A673 (cell line): ENCODE measurements at regions not wholly inside any gene's neighbourhood (a gene's known extent, or its start where the extent isn't known, plus 50 kb on each side); places are given as distances from the start of the nearest gene placed in this dataset.

Source experiments
- BruUV-seq: library from RNA; stranded (reverse); fragments of 400-500 nt; replicated peaks from 2 replicates; lab custom pipeline; 2021; lab: Mats Ljungman, UMichigan
- CTCF ChIA-PET: fragments of 300-600 bp; sonication (Branson Sonifier 250); formaldehyde crosslinking; loops from one replicate; lab custom pipeline; 2022; ENCODE audit warnings: antibody characterized with exemption; lab: Charles Lee
- POLR2A ChIA-PET: fragments of 300-600 bp; sonication (Branson Sonifier 250); formaldehyde crosslinking; loops from one replicate; lab custom pipeline; 2022; ENCODE audit warnings: antibody characterized with exemption; ENCODE audit not compliant: low non-redundant PET; lab: Charles Lee
- DNase-seq: peaks from one replicate; pipeline ENCODE4 v3.0.0-alpha.2; 2015; ENCODE audit warnings: low spot score
- H3K27ac ChIP-seq: fragments of 200-600 bp; sonication (generic); 2 replicates; pipeline ENCODE4 v1.5.1; 2016; ENCODE audit warnings: mixed run types, low read depth, mild to moderate bottlenecking, mixed read lengths, antibody characterized with exemption, low read length; ENCODE audit not compliant: poor library complexity, severe bottlenecking
- H3K27me3 ChIP-seq: fragments of 200-600 bp; sonication (generic); replicated peaks from 2 replicates; pipeline ENCODE4 v1.6.1; 2017; ENCODE audit warnings: mixed run types, low read depth, mild to moderate bottlenecking, mixed read lengths, antibody characterized with exemption, low read length; ENCODE audit not compliant: insufficient read depth, poor library complexity
- H3K36me3 ChIP-seq: fragments of 200-600 bp; sonication (generic); 2 replicates; pipeline ENCODE4 v1.6.1; 2016; ENCODE audit warnings: mixed run types, mild to moderate bottlenecking, mixed read lengths, antibody characterized with exemption, low read length; ENCODE audit not compliant: insufficient read depth, poor library complexity, severe bottlenecking
- H3K4me1 ChIP-seq: fragments of 200-600 bp; sonication (generic); 2 replicates; pipeline ENCODE4 v1.6.1; 2017; ENCODE audit warnings: mixed run types, mild to moderate bottlenecking, mixed read lengths, antibody characterized with exemption, low read length; ENCODE audit not compliant: insufficient read depth, poor library complexity, severe bottlenecking
- H3K4me3 ChIP-seq: fragments of 200-600 bp; sonication (generic); 2 replicates; pipeline ENCODE4 v1.5.1; 2016; ENCODE audit warnings: low read depth, mixed run types, mild to moderate bottlenecking, mixed read lengths, low read length; ENCODE audit not compliant: poor library complexity, severe bottlenecking
- H3K9me3 ChIP-seq: fragments of 200-600 bp; sonication (generic); 2 replicates; pipeline ENCODE4 v1.6.1; 2016; ENCODE audit warnings: mixed run types, low read depth, mild to moderate bottlenecking, mixed read lengths, antibody characterized with exemption, low read length; ENCODE audit not compliant: poor library complexity, severe bottlenecking
- EZH2 ChIP-seq: fragments of 200-600 bp; sonication (generic); IDR thresholded peaks from 2 replicates; pipeline ENCODE4 v1.6.1; 2017; ENCODE audit warnings: borderline replicate concordance, low read depth, mild to moderate bottlenecking, mixed read lengths, antibody characterized with exemption, low read length; ENCODE audit not compliant: poor library complexity, severe bottlenecking
- intact Hi-C: fragments of 100-400 bp; cut with micrococcal nuclease; formaldehyde crosslinking; loops from one replicate; pipeline ENCODE4 v1.10.0; 2022; ENCODE audit not compliant: unreplicated experiment
- TF ChIP-seq, protein P1 (sequence below): fragments of 300-800, 200-600 bp; sonication (generic); conservative IDR thresholded peaks from 2 replicates; pipeline ENCODE4 v1.5.1; 2017; ENCODE audit warnings: low read depth, mild to moderate bottlenecking, antibody characterized with exemption, low read length, moderate library complexity, mixed read lengths

DNA sequence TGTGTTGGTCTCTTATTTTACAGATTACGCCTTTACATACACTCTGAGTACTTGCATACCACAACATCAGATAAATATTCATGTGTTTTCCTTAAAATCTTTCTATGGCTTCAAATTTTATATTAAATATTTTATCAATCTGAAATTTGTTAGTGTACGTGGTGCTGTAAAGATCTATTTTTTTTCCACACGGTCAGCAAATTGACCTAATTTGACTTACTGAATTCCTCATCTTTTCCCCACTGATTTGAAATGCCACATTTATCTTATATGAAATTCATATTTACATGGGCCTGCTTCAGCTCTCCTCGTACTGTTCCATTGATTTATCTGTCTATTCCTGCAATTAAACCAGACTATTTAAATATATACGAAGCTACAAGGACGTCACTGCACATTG lies 433.8 kb upstream of the ZNF507 start:
- intact Hi-C loops: no loop called here
- no peaks in the 10 kb centered on the region for H3K27me3 ChIP-seq
- H3K27ac ChIP-seq: no peak overlapping the region
- CTCF ChIA-PET: no interaction called here
- no TSS peak for BruUV-seq
- TF ChIP-seq EZH2: no peak
- TF ChIP-seq, protein P1, sequence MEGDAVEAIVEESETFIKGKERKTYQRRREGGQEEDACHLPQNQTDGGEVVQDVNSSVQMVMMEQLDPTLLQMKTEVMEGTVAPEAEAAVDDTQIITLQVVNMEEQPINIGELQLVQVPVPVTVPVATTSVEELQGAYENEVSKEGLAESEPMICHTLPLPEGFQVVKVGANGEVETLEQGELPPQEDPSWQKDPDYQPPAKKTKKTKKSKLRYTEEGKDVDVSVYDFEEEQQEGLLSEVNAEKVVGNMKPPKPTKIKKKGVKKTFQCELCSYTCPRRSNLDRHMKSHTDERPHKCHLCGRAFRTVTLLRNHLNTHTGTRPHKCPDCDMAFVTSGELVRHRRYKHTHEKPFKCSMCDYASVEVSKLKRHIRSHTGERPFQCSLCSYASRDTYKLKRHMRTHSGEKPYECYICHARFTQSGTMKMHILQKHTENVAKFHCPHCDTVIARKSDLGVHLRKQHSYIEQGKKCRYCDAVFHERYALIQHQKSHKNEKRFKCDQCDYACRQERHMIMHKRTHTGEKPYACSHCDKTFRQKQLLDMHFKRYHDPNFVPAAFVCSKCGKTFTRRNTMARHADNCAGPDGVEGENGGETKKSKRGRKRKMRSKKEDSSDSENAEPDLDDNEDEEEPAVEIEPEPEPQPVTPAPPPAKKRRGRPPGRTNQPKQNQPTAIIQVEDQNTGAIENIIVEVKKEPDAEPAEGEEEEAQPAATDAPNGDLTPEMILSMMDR: no peak
- POLR2A ChIA-PET: no interaction called here
- H3K9me3 ChIP-seq: no peaks in the 10 kb centered on the region
- no peaks in the 10 kb centered on the region for H3K36me3 ChIP-seq
- no peak overlapping the region for H3K4me3 ChIP-seq
- no peak for DNase-seq
- no peaks in the 10 kb centered on the region for H3K4me1 ChIP-seq

DNA sequence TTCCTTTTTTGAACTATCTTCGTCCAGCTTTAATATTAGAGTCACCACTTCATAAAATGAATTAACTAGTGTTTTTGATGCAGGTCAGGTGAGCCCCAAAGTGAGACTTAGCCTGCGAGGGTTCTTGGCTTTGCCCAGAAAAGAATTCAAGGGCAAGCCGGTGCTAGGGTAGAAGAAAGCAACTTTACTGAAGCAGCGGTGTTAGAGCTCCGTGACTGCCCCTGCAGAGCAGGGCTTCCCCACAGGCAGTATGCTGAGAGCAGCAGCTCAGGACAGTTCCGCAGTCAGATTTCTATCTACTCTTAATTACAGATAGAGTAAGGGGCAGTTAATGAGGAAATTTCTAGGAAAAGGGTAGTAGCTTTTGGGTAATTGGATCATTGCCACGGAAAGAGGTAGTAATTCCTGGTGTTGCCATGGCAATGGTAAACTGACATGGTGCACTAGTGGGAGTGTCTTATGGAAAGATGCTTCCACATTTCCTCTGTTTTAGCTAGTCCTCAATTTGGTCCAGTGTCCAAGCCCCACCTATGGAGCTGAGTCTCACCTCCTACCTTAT lies 432.2 kb upstream of the ZNF507 start:
- Histone ChIP-seq H3K36me3 (no peaks in the 10 kb centered on the region), H3K4me3 (no peak overlapping the region), H3K27ac (no peak overlapping the region), H3K9me3 (no peaks in the 10 kb centered on the region), H3K27me3 (no peaks in the 10 kb centered on the region), H3K4me1 (no peaks in the 10 kb centered on the region)
- BruUV-seq: no TSS peak
- intact Hi-C loops: no loop called here
- ChIA-PET POLR2A (no interaction called here), CTCF (no interaction called here)
- DNase-seq: no peak
- TF ChIP-seq, protein P1: no peak
- TF ChIP-seq EZH2: no peak

DNA sequence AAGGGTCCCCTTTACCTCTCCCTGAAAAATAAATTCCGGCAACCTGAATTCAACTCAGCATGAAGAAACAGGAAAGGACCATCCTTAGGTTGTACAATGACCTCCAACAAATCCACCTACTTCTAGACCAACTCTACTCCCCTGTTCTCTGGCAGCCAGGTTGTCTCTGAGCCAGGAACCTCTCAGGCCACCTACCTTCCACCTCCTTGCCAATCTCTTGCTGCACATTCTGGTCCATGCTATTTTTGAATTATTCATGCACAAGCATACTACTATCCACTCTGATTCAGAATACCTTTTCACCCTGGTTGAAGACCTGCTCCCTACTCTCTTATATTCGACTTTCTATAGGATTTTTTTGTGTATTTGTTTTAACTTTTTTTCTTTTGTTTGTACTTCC lies 415.0 kb upstream of the ZNF507 start:
- no peak for DNase-seq

More for the DNA sequence above, 415.0 kb upstream of the ZNF507 start:
- Histone ChIP-seq H3K36me3 (no peaks in the 10 kb centered on the region), H3K27ac (no peak overlapping the region), H3K9me3 (no peaks in the 10 kb centered on the region), H3K4me3 (no peak overlapping the region), H3K4me1 (no peaks in the 10 kb centered on the region), H3K27me3 (no peaks in the 10 kb centered on the region)
- no TSS peak for BruUV-seq
- intact Hi-C loops: no loop called here
- CTCF ChIA-PET: no interaction called here
- POLR2A ChIA-PET: no interaction called here
- TF ChIP-seq, protein P1: no peak
- TF ChIP-seq EZH2: no peak
